ENCODE measurements at regions not wholly inside any gene's neighbourhood (a gene's known extent, or its start where the extent isn't known, plus 50 kb on each side); places are given as distances from the start of the nearest gene placed in this dataset.

DNA sequence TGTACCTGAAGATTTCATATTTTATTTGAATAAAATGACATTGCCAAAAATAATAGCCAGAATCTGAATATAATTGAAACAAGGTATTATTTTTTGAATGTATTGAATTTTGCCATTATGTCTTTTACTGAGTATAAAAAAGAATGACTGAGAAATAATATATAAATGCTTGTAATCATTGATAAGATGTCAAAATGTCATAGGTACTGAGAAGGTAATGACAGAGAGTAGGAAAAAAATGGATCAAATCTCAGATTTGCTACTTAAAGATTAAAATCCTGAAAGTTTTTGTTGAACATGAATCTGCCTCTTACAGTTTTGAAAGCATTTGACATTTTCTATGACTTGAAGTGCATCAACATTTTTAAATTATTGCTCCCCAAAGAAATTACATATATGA, 1069.9 kb upstream of the ADGRL4 start:
- Histone ChIP-seq H3K36me3 (ENCODE audit: control insufficient read depth in 1 of 2, insufficient read depth in 2 of 2, low read length in 2 of 2) (no peaks in the 10 kb centered on the region), H3K9me3 (ENCODE audit: control insufficient read depth in 1 of 2, low read length in 2 of 2) (no peaks in the 10 kb centered on the region), H3K9ac (ENCODE audit: low read depth in 1 of 2, low read length in 2 of 2) (no peak overlapping the region), H3K4me1 (ENCODE audit: control insufficient read depth in 1 of 2, insufficient read depth in 2 of 2, low read length in 2 of 2) (no peaks in the 10 kb centered on the region), H3K27me3 (ENCODE audit: control insufficient read depth in 1 of 2, insufficient read depth in 2 of 2, low read length in 2 of 2) (no peaks in the 10 kb centered on the region), H3K4me3 (ENCODE audit: low read depth in 1 of 2, low read length in 2 of 2) (no peak overlapping the region), H3K27ac (ENCODE audit: low read depth, low read length) (no peak overlapping the region)

DNA sequence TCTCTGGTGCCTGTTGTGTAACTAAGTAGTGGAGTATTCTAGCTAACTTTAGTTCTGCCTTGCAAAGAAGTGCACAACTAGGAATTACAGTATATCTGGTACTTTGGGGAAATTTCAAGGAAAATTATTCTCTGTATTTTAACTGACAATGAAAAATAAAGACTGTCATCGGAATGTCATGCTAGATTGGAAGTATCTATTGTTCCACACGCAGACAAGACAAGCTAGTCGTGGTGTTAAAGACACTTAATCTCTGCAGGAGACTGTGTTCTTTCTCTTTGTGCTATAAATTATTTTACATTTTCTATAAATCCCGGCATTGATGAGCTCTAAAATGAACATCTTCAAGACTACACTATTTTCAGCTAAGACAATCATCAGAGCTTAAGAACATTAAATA, 1068.8 kb upstream of the ADGRL4 start:
- no peak overlapping the region for H3K4me3 ChIP-seq (ENCODE audit: low read depth in 1 of 2, low read length in 2 of 2)
- H3K27ac ChIP-seq (ENCODE audit: low read depth, low read length), result no peak overlapping the region
- H3K36me3 ChIP-seq (ENCODE audit: control insufficient read depth in 1 of 2, insufficient read depth in 2 of 2, low read length in 2 of 2), result no peaks in the 10 kb centered on the region
- H3K9me3 ChIP-seq (ENCODE audit: control insufficient read depth in 1 of 2, low read length in 2 of 2), result no peaks in the 10 kb centered on the region
- H3K27me3 ChIP-seq (ENCODE audit: control insufficient read depth in 1 of 2, insufficient read depth in 2 of 2, low read length in 2 of 2), result no peaks in the 10 kb centered on the region
- H3K9ac ChIP-seq (ENCODE audit: low read depth in 1 of 2, low read length in 2 of 2), result no peak overlapping the region
- no peaks in the 10 kb centered on the region for H3K4me1 ChIP-seq (ENCODE audit: control insufficient read depth in 1 of 2, insufficient read depth in 2 of 2, low read length in 2 of 2)

DNA sequence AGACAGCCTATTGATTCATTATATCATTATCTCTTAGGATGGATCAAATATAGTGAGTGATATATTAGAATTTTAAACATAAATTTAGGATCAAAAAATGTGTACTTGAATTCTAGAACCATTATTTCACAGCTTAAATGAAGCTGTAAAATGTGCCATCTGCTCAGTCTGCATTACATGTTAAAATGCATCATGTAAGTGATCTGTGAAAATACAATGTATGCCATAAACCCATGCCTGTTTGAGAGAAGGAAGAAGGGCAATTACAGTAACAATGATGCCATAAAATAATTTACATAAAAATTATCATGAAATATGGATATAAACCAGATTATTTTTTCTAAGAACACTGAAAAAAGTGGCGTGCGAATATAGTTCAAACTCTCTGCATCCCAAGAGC, 1066.0 kb upstream of the ADGRL4 start:
- H3K9me3 ChIP-seq (ENCODE audit: control insufficient read depth in 1 of 2, low read length in 2 of 2), result no peaks in the 10 kb centered on the region
- no peak overlapping the region for H3K4me3 ChIP-seq (ENCODE audit: low read depth in 1 of 2, low read length in 2 of 2)
- H3K27me3 ChIP-seq (ENCODE audit: control insufficient read depth in 1 of 2, insufficient read depth in 2 of 2, low read length in 2 of 2), result no peaks in the 10 kb centered on the region
- H3K27ac ChIP-seq (ENCODE audit: low read depth, low read length), result no peak overlapping the region
- no peak overlapping the region for H3K9ac ChIP-seq (ENCODE audit: low read depth in 1 of 2, low read length in 2 of 2)
- no peaks in the 10 kb centered on the region for H3K4me1 ChIP-seq (ENCODE audit: control insufficient read depth in 1 of 2, insufficient read depth in 2 of 2, low read length in 2 of 2)
- H3K36me3 ChIP-seq (ENCODE audit: control insufficient read depth in 1 of 2, insufficient read depth in 2 of 2, low read length in 2 of 2), result no peaks in the 10 kb centered on the region

DNA sequence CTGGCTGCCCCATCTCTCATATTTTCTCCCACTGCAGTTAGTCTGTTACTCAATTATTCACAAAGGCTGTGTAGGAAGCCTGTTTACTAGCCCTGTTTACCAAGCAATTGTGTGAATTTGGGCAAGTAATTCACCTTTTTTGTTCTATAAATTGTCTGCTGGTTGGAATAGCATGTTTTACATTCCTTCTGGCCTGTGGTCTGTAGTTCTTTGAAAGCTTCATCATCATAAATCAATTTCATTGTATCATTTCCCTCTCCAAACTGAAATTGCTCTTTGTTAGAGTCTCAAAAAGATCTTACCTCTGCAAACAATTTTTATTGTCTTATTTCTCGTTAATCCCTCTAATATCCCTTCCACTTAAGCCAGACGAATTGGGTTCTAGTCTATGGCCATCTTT, 1059.5 kb upstream of the ADGRL4 start:
- H3K36me3 ChIP-seq (ENCODE audit: control insufficient read depth in 1 of 2, insufficient read depth in 2 of 2, low read length in 2 of 2), result no peaks in the 10 kb centered on the region

DNA sequence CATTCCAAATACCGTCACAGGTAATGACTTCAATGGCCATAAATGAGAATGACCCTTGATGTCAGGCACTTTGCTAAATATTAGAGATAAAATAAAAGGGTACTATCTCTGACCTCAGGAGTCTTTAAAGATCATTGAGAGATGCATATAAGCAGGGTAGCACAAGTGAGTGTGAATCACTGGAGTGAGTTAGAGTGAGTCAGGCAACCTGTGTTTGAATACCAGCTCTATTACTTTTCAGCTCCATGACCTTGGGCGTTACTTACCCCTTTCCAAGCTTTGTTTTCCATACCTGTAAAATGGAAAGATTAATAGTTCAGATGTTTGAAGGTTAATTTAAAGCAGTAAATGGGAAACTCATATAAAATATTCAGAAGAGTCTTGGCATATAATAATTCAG, 1058.0 kb upstream of the ADGRL4 start:
- Histone ChIP-seq H3K9ac (ENCODE audit: low read depth in 1 of 2, low read length in 2 of 2) (no peak overlapping the region), H3K36me3 (ENCODE audit: control insufficient read depth in 1 of 2, insufficient read depth in 2 of 2, low read length in 2 of 2) (no peaks in the 10 kb centered on the region), H3K9me3 (ENCODE audit: control insufficient read depth in 1 of 2, low read length in 2 of 2) (no peaks in the 10 kb centered on the region), H3K4me1 (ENCODE audit: control insufficient read depth in 1 of 2, insufficient read depth in 2 of 2, low read length in 2 of 2) (no peaks in the 10 kb centered on the region), H3K27me3 (ENCODE audit: control insufficient read depth in 1 of 2, insufficient read depth in 2 of 2, low read length in 2 of 2) (no peaks in the 10 kb centered on the region), H3K27ac (ENCODE audit: low read depth, low read length) (no peak overlapping the region), H3K4me3 (ENCODE audit: low read depth in 1 of 2, low read length in 2 of 2) (no peak overlapping the region)

More for the DNA sequence above, 1059.5 kb upstream of the ADGRL4 start:
- H3K9me3 ChIP-seq (ENCODE audit: control insufficient read depth in 1 of 2, low read length in 2 of 2), result no peaks in the 10 kb centered on the region
- no peak overlapping the region for H3K9ac ChIP-seq (ENCODE audit: low read depth in 1 of 2, low read length in 2 of 2)
- H3K27me3 ChIP-seq (ENCODE audit: control insufficient read depth in 1 of 2, insufficient read depth in 2 of 2, low read length in 2 of 2), result no peaks in the 10 kb centered on the region
- no peak overlapping the region for H3K27ac ChIP-seq (ENCODE audit: low read depth, low read length)
- H3K4me1 ChIP-seq (ENCODE audit: control insufficient read depth in 1 of 2, insufficient read depth in 2 of 2, low read length in 2 of 2), result no peaks in the 10 kb centered on the region
- no peak overlapping the region for H3K4me3 ChIP-seq (ENCODE audit: low read depth in 1 of 2, low read length in 2 of 2)

DNA sequence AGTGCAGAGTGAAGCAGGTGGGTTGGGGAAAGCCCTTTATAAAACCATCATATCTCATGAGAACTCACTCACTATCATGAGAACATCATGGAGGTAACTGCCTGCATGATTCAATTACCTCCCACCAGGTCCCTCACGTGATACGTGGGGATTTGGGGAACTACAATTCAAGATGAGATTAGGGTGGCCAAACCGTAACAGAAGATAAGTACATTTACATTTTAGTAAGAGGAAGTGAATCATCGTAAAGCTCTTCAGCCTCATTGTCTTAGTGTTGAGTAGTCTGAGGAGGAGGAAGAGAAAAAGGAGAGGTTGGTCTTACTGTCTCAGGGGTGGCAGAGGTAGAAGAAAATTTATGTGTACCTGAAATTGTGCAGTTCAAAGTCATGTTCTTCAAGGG, 1053.4 kb upstream of the ADGRL4 start:
- Histone ChIP-seq H3K36me3 (ENCODE audit: control insufficient read depth in 1 of 2, insufficient read depth in 2 of 2, low read length in 2 of 2) (no peaks in the 10 kb centered on the region), H3K4me3 (ENCODE audit: low read depth in 1 of 2, low read length in 2 of 2) (no peak overlapping the region), H3K9me3 (ENCODE audit: control insufficient read depth in 1 of 2, low read length in 2 of 2) (no peaks in the 10 kb centered on the region), H3K27me3 (ENCODE audit: control insufficient read depth in 1 of 2, insufficient read depth in 2 of 2, low read length in 2 of 2) (no peaks in the 10 kb centered on the region), H3K9ac (ENCODE audit: low read depth in 1 of 2, low read length in 2 of 2) (no peak overlapping the region), H3K4me1 (ENCODE audit: control insufficient read depth in 1 of 2, insufficient read depth in 2 of 2, low read length in 2 of 2) (no peaks in the 10 kb centered on the region), H3K27ac (ENCODE audit: low read depth, low read length) (no peak overlapping the region)

DNA sequence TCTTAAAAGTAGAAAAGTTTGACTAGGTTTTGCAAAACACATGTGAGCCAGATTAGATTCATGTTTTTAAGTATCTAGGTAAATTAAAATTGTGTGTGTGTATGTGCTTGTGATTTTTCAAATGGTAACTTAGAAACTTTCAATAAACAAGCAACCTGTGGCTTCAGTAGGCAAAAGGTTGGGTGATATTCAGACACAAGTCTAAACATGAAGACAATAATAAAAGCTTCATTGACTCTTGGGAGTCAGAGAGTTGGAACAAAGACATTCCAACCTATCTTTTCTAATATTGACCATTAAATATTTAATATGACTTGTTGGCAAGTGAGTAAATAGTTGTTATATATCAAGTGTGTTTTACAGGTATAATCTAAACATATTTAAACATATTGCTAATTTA, 1049.6 kb upstream of the ADGRL4 start:
- Histone ChIP-seq H3K27ac (ENCODE audit: low read depth, low read length) (no peak overlapping the region), H3K4me3 (ENCODE audit: low read depth in 1 of 2, low read length in 2 of 2) (no peak overlapping the region), H3K27me3 (ENCODE audit: control insufficient read depth in 1 of 2, insufficient read depth in 2 of 2, low read length in 2 of 2) (no peaks in the 10 kb centered on the region), H3K9me3 (ENCODE audit: control insufficient read depth in 1 of 2, low read length in 2 of 2) (peaks cover 2 to 8% of the 10 kb centered on the region in 2 donors), H3K4me1 (ENCODE audit: control insufficient read depth in 1 of 2, insufficient read depth in 2 of 2, low read length in 2 of 2) (no peaks in the 10 kb centered on the region), H3K9ac (ENCODE audit: low read depth in 1 of 2, low read length in 2 of 2) (no peak overlapping the region), H3K36me3 (ENCODE audit: control insufficient read depth in 1 of 2, insufficient read depth in 2 of 2, low read length in 2 of 2) (no peaks in the 10 kb centered on the region)

DNA sequence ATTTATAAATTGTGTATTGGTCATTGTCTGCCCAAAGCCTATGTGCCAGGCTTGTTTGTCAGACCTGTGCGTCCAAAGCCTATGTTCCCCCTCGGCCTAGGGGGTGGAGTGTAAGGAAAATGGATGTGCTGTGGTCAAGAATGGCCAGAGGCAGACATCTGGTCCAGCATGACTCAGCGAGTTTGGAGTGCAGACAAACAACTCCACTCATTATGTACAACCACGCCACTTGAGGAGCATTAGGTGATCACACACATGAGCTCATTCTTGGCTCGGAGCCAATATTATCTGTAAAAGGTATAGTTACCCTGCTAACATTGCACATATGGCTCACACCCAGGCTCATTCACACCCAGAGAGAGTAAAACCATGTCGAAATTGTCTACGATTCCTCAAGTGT, 1047.6 kb upstream of the ADGRL4 start:
- H3K4me1 ChIP-seq (ENCODE audit: control insufficient read depth in 1 of 2, insufficient read depth in 2 of 2, low read length in 2 of 2), result no peaks in the 10 kb centered on the region
- peaks cover 4 to 8% of the 10 kb centered on the region in 2 donors for H3K9me3 ChIP-seq (ENCODE audit: control insufficient read depth in 1 of 2, low read length in 2 of 2)
- no peaks in the 10 kb centered on the region for H3K27me3 ChIP-seq (ENCODE audit: control insufficient read depth in 1 of 2, insufficient read depth in 2 of 2, low read length in 2 of 2)
- H3K27ac ChIP-seq (ENCODE audit: low read depth, low read length), result no peak overlapping the region
- H3K9ac ChIP-seq (ENCODE audit: low read depth in 1 of 2, low read length in 2 of 2), result no peak overlapping the region
- no peak overlapping the region for H3K4me3 ChIP-seq (ENCODE audit: low read depth in 1 of 2, low read length in 2 of 2)
- no peaks in the 10 kb centered on the region for H3K36me3 ChIP-seq (ENCODE audit: control insufficient read depth in 1 of 2, insufficient read depth in 2 of 2, low read length in 2 of 2)

DNA sequence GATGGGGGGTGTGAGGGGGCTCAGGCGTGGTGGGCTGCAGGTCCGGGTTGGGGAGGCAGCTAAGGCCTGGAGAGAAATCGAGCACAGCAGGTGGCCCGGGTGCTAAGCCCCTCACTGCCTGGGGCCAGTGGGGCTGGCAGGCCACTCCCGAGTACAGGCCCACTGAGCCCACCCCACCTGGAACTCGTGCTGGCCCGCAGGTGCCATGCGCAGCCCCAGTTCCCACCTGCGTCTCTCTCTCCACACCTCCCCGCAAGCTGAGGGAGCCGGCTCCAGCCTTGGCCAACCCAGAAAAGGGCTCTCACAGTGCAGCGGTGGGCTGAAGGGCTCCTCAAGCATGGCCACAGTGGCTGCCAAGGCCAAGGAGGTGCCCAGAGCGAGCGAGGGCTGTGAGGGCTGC, 1047.1 kb upstream of the ADGRL4 start:
- no peaks in the 10 kb centered on the region for H3K36me3 ChIP-seq (ENCODE audit: control insufficient read depth in 1 of 2, insufficient read depth in 2 of 2, low read length in 2 of 2)
- no peak overlapping the region for H3K4me3 ChIP-seq (ENCODE audit: low read depth in 1 of 2, low read length in 2 of 2)
- no peak overlapping the region for H3K27ac ChIP-seq (ENCODE audit: low read depth, low read length)
- H3K9ac ChIP-seq (ENCODE audit: low read depth in 1 of 2, low read length in 2 of 2), result no peak overlapping the region
- no peaks in the 10 kb centered on the region for H3K4me1 ChIP-seq (ENCODE audit: control insufficient read depth in 1 of 2, insufficient read depth in 2 of 2, low read length in 2 of 2)
- no peaks in the 10 kb centered on the region for H3K27me3 ChIP-seq (ENCODE audit: control insufficient read depth in 1 of 2, insufficient read depth in 2 of 2, low read length in 2 of 2)
- peaks cover 4 to 8% of the 10 kb centered on the region in 2 donors for H3K9me3 ChIP-seq (ENCODE audit: control insufficient read depth in 1 of 2, low read length in 2 of 2)

DNA sequence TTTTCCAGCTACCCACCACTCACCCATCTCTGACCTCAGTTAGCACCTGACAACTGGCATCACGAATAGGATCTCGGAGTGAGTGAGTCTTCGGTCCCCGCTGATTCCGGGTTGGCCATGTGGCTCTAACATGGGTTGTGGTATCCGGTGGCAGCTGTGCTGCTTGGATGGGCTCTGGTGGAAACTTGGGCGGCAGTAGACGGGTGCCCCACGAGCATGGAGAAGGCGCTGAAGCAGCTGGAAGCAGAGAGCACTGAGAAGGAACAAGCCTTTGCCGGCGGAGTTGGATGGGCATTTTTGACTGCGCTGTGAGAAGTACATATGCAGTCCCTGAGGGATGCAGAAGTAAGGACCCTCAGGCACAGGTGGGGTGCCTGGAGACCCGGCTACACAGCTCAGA, 1044.0 kb upstream of the ADGRL4 start:
- H3K4me3 ChIP-seq (ENCODE audit: low read depth in 1 of 2, low read length in 2 of 2), result no peak overlapping the region
- H3K36me3 ChIP-seq (ENCODE audit: control insufficient read depth in 1 of 2, insufficient read depth in 2 of 2, low read length in 2 of 2), result no peaks in the 10 kb centered on the region
- H3K27ac ChIP-seq (ENCODE audit: low read depth, low read length), result no peak overlapping the region
- peaks cover 4 to 8% of the 10 kb centered on the region in 2 donors for H3K9me3 ChIP-seq (ENCODE audit: control insufficient read depth in 1 of 2, low read length in 2 of 2)
- no peaks in the 10 kb centered on the region for H3K4me1 ChIP-seq (ENCODE audit: control insufficient read depth in 1 of 2, insufficient read depth in 2 of 2, low read length in 2 of 2)
- H3K27me3 ChIP-seq (ENCODE audit: control insufficient read depth in 1 of 2, insufficient read depth in 2 of 2, low read length in 2 of 2), result no peaks in the 10 kb centered on the region
- H3K9ac ChIP-seq (ENCODE audit: low read depth in 1 of 2, low read length in 2 of 2), result no peak overlapping the region

DNA sequence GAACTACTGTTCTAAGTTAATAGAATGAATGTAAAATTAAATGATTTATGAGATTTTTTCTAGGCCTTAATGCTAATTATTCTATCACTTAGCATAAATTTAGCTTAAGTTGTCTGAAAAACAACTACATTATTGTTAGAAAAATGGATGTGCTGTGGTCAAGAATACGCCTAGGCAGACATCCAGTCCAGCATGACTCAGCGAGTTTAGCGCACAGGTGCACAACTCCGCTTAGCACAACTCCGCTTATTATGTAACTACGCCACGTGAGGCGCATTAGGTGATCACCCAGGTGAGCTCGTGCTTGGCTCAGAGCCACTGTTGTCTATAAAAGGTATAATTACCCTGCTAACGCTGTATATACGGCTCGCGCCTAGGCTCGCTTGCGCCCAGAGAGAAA, 1043.6 kb upstream of the ADGRL4 start:
- H3K4me1 ChIP-seq (ENCODE audit: control insufficient read depth in 1 of 2, insufficient read depth in 2 of 2, low read length in 2 of 2), result no peaks in the 10 kb centered on the region
- H3K27ac ChIP-seq (ENCODE audit: low read depth, low read length), result no peak overlapping the region
- no peak overlapping the region for H3K9ac ChIP-seq (ENCODE audit: low read depth in 1 of 2, low read length in 2 of 2)
- peaks cover 4 to 8% of the 10 kb centered on the region in 2 donors for H3K9me3 ChIP-seq (ENCODE audit: control insufficient read depth in 1 of 2, low read length in 2 of 2)
- no peaks in the 10 kb centered on the region for H3K27me3 ChIP-seq (ENCODE audit: control insufficient read depth in 1 of 2, insufficient read depth in 2 of 2, low read length in 2 of 2)
- no peak overlapping the region for H3K4me3 ChIP-seq (ENCODE audit: low read depth in 1 of 2, low read length in 2 of 2)
- no peaks in the 10 kb centered on the region for H3K36me3 ChIP-seq (ENCODE audit: control insufficient read depth in 1 of 2, insufficient read depth in 2 of 2, low read length in 2 of 2)
